HCT116 (cell line): ENCODE measurements at regions not wholly inside any gene's neighbourhood (a gene's known extent, or its start where the extent isn't known, plus 50 kb on each side); places are given as distances from the start of the nearest gene placed in this dataset.

ENCODE experiments used
- ATAC-seq: fragments of 200-7000 bp; cut with Tn5 transposase; 2 replicates; pipeline ENCODE4 v1.9.1; 2020; ENCODE audit warnings: mild to moderate bottlenecking, moderate library complexity
- BruUV-seq: library from RNA; stranded (reverse); fragments of 400-500 nt; replicated peaks from 2 replicates; lab custom pipeline; 2021; lab: Mats Ljungman, UMichigan
- CTCF ChIA-PET: fragments of 300-600 bp; sonication (Branson Sonifier 250); formaldehyde crosslinking; loops from one replicate; lab custom pipeline; 2021; ENCODE audit warnings: antibody characterized with exemption; lab: Charles Lee
- POLR2A ChIA-PET: fragments of 300-600, 350-600 bp; sonication (Branson Sonifier 250); formaldehyde crosslinking; loops from one replicate; lab custom pipeline; 2021; ENCODE audit warnings: antibody characterized with exemption; lab: Charles Lee
- RAD21 ChIA-PET, 2 experiments: fragments of 300-600 bp; sonication (Branson Sonifier 250); formaldehyde crosslinking; loops; one replicate each; lab custom pipeline; 2023; ENCODE audit warnings: low total read pairs in 2 of 2; ENCODE audit not compliant: uncharacterized antibody in 2 of 2, unreplicated experiment in 2 of 2, low non-redundant PET in 1 of 2; lab: Charles Lee
- DNase-seq: peaks from one replicate; pipeline ENCODE4 v3.0.0-alpha.2; 2010; ENCODE audit warnings: low read depth, low spot score
- H2AFZ ChIP-seq: fragments of 200-600 bp; shearing (Covaris generic), sonication (generic); 2 replicates; pipeline ENCODE4 v1.6.1; 2017; ENCODE audit warnings: low read depth, mixed run types, mixed read lengths, antibody characterized with exemption, low read length; ENCODE audit not compliant: poor library complexity, severe bottlenecking
- H3K27ac ChIP-seq: 2 replicates; pipeline ENCODE4 v1.5.1; 2012; ENCODE audit warnings: low read depth, low read length
- H3K27me3 ChIP-seq: fragments of 200-600 bp; sonication (generic); 2 replicates; pipeline ENCODE4 v1.6.1; 2016; ENCODE audit warnings: mixed run types, low read length, mixed read lengths; ENCODE audit not compliant: insufficient read depth
- H3K36me3 ChIP-seq, 2 experiments: fragments of 200-500 bp in 1 of 2; fragments of 200-600 bp in 1 of 2; sonication (Bioruptor generic) in 1 of 2; sonication (generic) in 1 of 2; 2 replicates each; pipeline versions ENCODE4 v1.5.1 to v1.6.1; 2014 to 2016; ENCODE audit warnings: low read length in 2 of 2, inconsistent platforms in 1 of 2, mixed read lengths in 1 of 2, mixed run types in 1 of 2; ENCODE audit not compliant: insufficient read depth in 2 of 2, control insufficient read depth in 1 of 2
- H3K4me1 ChIP-seq, 2 experiments: fragments of 200-600 bp in 1 of 2; sonication (generic) in 1 of 2; 2 replicates each; pipeline versions ENCODE4 v1.5.1 to v1.6.1; 2012 to 2017; ENCODE audit warnings: low read length in 2 of 2, inconsistent platforms in 1 of 2, mild to moderate bottlenecking in 1 of 2, mixed read lengths in 1 of 2, mixed run types in 1 of 2, moderate library complexity in 1 of 2; ENCODE audit not compliant: insufficient read depth in 2 of 2, control insufficient read depth in 1 of 2
- H3K4me2 ChIP-seq: fragments of 200-600 bp; sonication (generic); 2 replicates; pipeline ENCODE4 v1.6.1; 2017; ENCODE audit warnings: mixed run types, low read length, mixed read lengths
- H3K4me3 ChIP-seq, 2 experiments: fragments of 200-600 bp in 1 of 2; sonication (generic) in 1 of 2; replicated peaks in 1 of 2; 2 replicates each; pipeline ENCODE4 v1.5.1; 2011 to 2016; ENCODE audit warnings: low read length in 2 of 2, control low read depth in 1 of 2, low read depth in 1 of 2, mild to moderate bottlenecking in 1 of 2, mixed read lengths in 1 of 2, mixed run types in 1 of 2
- H3K79me2 ChIP-seq: fragments of 200-600 bp; sonication (generic); 2 replicates; pipeline ENCODE4 v1.6.1; 2017; ENCODE audit warnings: mild to moderate bottlenecking, mixed run types, low read length, moderate library complexity, mixed read lengths; ENCODE audit not compliant: insufficient read depth
- H3K9ac ChIP-seq: fragments of 200-600 bp; sonication (generic); 2 replicates; pipeline ENCODE4 v1.6.1; 2016; ENCODE audit warnings: low read length, mixed read lengths
- H3K9me2 ChIP-seq: fragments of 200-600 bp; sonication (generic), shearing (Covaris generic); 2 replicates; pipeline ENCODE4 v1.6.1; 2017; ENCODE audit warnings: mixed run types, mild to moderate bottlenecking, moderate library complexity; ENCODE audit not compliant: insufficient read depth
- H3K9me3 ChIP-seq, 2 experiments: fragments of 200-500 bp in 1 of 2; fragments of 200-600 bp in 1 of 2; sonication (Bioruptor generic) in 1 of 2; sonication (generic) in 1 of 2; 2 replicates each; pipeline ENCODE4 v1.6.1; 2014 to 2017; ENCODE audit warnings: low read length in 2 of 2, mixed read lengths in 2 of 2, inconsistent platforms in 1 of 2, low read depth in 1 of 2, mild to moderate bottlenecking in 1 of 2, mixed run types in 1 of 2, moderate library complexity in 1 of 2; ENCODE audit not compliant: control insufficient read depth in 1 of 2, insufficient read depth in 1 of 2
- H4K20me1 ChIP-seq: fragments of 200-600 bp; sonication (generic), shearing (Covaris generic); 2 replicates; pipeline ENCODE4 v1.6.1; 2017; ENCODE audit warnings: mixed run types, mild to moderate bottlenecking, moderate library complexity; ENCODE audit not compliant: insufficient read depth
- ATF3 ChIP-seq: IDR thresholded peaks from 2 replicates; pipeline ENCODE4 v1.6.1; 2012
- CEBPB ChIP-seq: IDR thresholded peaks from 2 replicates; pipeline ENCODE4 v1.6.1; 2012; ENCODE audit warnings: low read depth
- EGR1 ChIP-seq: IDR thresholded peaks from 2 replicates; pipeline ENCODE4 v1.6.1; 2012; ENCODE audit warnings: low read depth
- ELF1 ChIP-seq: IDR thresholded peaks from 2 replicates; pipeline ENCODE4 v1.6.1; 2012; ENCODE audit warnings: low read depth, borderline replicate concordance
- EZH2 ChIP-seq: fragments of 200-600 bp; sonication (generic); IDR thresholded peaks from 2 replicates; pipeline ENCODE4 v1.6.1; 2017; ENCODE audit warnings: antibody characterized with exemption, mixed run types
- FOSL1 ChIP-seq: IDR thresholded peaks from 2 replicates; pipeline ENCODE4 v1.6.1; 2012; ENCODE audit warnings: low read depth
- JUND ChIP-seq: IDR thresholded peaks from 2 replicates; pipeline ENCODE4 v1.6.1; 2012
- POLR2AphosphoS5 ChIP-seq: IDR thresholded peaks from 2 replicates; pipeline ENCODE4 v1.6.1; 2011; ENCODE audit warnings: mild to moderate bottlenecking, low read depth, low read length, moderate library complexity
- RAD21 ChIP-seq: IDR thresholded peaks from 2 replicates; pipeline ENCODE4 v1.6.1; 2012; ENCODE audit warnings: low read depth, mild to moderate bottlenecking
- SIN3A ChIP-seq: IDR thresholded peaks from 2 replicates; pipeline ENCODE4 v1.6.1; 2012; ENCODE audit warnings: low read depth
- SP1 ChIP-seq: IDR thresholded peaks from 2 replicates; pipeline ENCODE4 v1.6.1; 2012; ENCODE audit warnings: low read depth
- SRF ChIP-seq: IDR thresholded peaks from 2 replicates; pipeline ENCODE4 v1.6.1; 2012; ENCODE audit warnings: low read depth
- ZBTB33 ChIP-seq: IDR thresholded peaks from 2 replicates; pipeline ENCODE4 v1.6.1; 2011; ENCODE audit warnings: mild to moderate bottlenecking, low read length, moderate library complexity; ENCODE audit not compliant: insufficient replicate concordance; ENCODE audit errors: extremely low read depth
- ZFX ChIP-seq: fragments of 450-650 bp; IDR thresholded peaks from 2 replicates; pipeline ENCODE4 v1.6.1; 2017
- ZNF274 ChIP-seq: fragments of 200-500 bp; sonication (Bioruptor generic); IDR thresholded peaks from 2 replicates; pipeline ENCODE4 v1.6.1; 2014; ENCODE audit warnings: mild to moderate bottlenecking, low read depth, low read length, inconsistent platforms
- intact Hi-C: fragments of 100-400 bp; cut with micrococcal nuclease; formaldehyde crosslinking; loops from 2 replicates; pipeline ENCODE4 v1.10.0; 2022

GRCh38 chrX:121755541-121755940, 708.1 kb downstream of the GLUD2 start (continued):
- TF ChIP-seq ZBTB33: no peak
- TF ChIP-seq, all 23 proteins: peak for 0

GRCh38 chrX:121761845-121762244, 714.4 kb downstream of the GLUD2 start:
- H2AFZ ChIP-seq: no peak overlapping the region
- H3K79me2 ChIP-seq: no peaks in the 10 kb centered on the region
- no peak for DNase-seq
- no peaks in the 10 kb centered on the region for H3K9me3 ChIP-seq
- H3K4me3 ChIP-seq: no peak overlapping the region
- BruUV-seq: no TSS peak
- H3K36me3 ChIP-seq: no peaks in the 10 kb centered on the region
- H4K20me1 ChIP-seq: no peaks in the 10 kb centered on the region
- H3K9ac ChIP-seq: no peak overlapping the region
- no peaks in the 10 kb centered on the region for H3K27me3 ChIP-seq
- CTCF ChIA-PET: no interaction called here
- H3K4me1 ChIP-seq: no peaks in the 10 kb centered on the region
- ATAC-seq: no peak
- intact Hi-C loops: no loop called here
- no peak overlapping the region for H3K4me2 ChIP-seq
- POLR2A ChIA-PET: no interaction called here
- RAD21 ChIA-PET: no interaction called here
- H3K27ac ChIP-seq: no peak overlapping the region
- H3K9me2 ChIP-seq: no peaks in the 10 kb centered on the region
- no peak for TF ChIP-seq SRF
- no peak for TF ChIP-seq SIN3A
- no peak for TF ChIP-seq RAD21
- no peak for TF ChIP-seq ELF1

- Histone ChIP-seq H3K4me2 (no peak overlapping the region), H3K9ac (no peak overlapping the region), H3K4me1 (no peaks in the 10 kb centered on the region), H2AFZ (no peak overlapping the region), H3K9me3 (no peaks in the 10 kb centered on the region), H3K4me3 (no peak overlapping the region), H4K20me1 (no peaks in the 10 kb centered on the region), H3K27me3 (no peaks in the 10 kb centered on the region), H3K79me2 (no peaks in the 10 kb centered on the region), H3K36me3 (no peaks in the 10 kb centered on the region), H3K27ac (no peak overlapping the region), H3K9me2 (no peaks in the 10 kb centered on the region)
- ChIA-PET CTCF (no interaction called here), RAD21 (no interaction called here), POLR2A (no interaction called here)
- DNase-seq (no peak), ATAC-seq (no peak)
- no TSS peak for BruUV-seq
- intact Hi-C loops: no loop called here
- TF ChIP-seq RAD21 (no peak), EZH2 (no peak), SP1 (no peak), ATF3 (no peak), EGR1 (no peak), JUND (no peak), CEBPB (no peak), SRF (no peak), ZBTB33 (no peak), FOSL1 (no peak), ZFX (no peak), POLR2AphosphoS5 (no peak), ZNF274 (no peak)
Measured at GRCh38 chrX:121763671-121764070, 716.3 kb downstream of the GLUD2 start.
